ENCODE measurements at regions not wholly inside any gene's neighbourhood (a gene's known extent, or its start where the extent isn't known, plus 50 kb on each side); places are given as distances from the start of the nearest gene placed in this dataset.

GRCh38 chr18:78154444-78154843 lies 825.2 kb upstream of the SALL3 start:
- Histone ChIP-seq H2AFZ (ENCODE audit: insufficient read depth, low read depth, low read length, poor library complexity, severe bottlenecking) (no peak overlapping the region), H3K4me1 (ENCODE audit: control insufficient read depth in 1 of 2, insufficient read depth in 2 of 2, low read length in 2 of 2) (no peaks in the 10 kb centered on the region), H3K9me3 (replicated peaks in 1 of 2; ENCODE audit: control insufficient read depth in 1 of 2, insufficient read depth in 1 of 2, low read length in 2 of 2) (peaks cover 3 to 8% of the 10 kb centered on the region in 2 donors), H3K4me3 (replicated peaks in 1 of 3; ENCODE audit: low read depth in 2 of 3, low read length in 3 of 3) (no peak overlapping the region), H3K27ac (ENCODE audit: low read depth in 1 of 2, low read length in 2 of 2) (no peak overlapping the region), H4K20me1 (ENCODE audit: insufficient read depth, low read length) (no peaks in the 10 kb centered on the region), H3K4me2 (replicated peaks; ENCODE audit: extremely low read depth, low read length, poor library complexity, severe bottlenecking) (no peak overlapping the region), H3K36me3 (replicated peaks in 1 of 2; ENCODE audit: control insufficient read depth in 1 of 2, insufficient read depth in 2 of 2, low read length in 2 of 2) (no peaks in the 10 kb centered on the region), H3K79me2 (ENCODE audit: insufficient read depth, low read length) (no peaks in the 10 kb centered on the region), H3K27me3 (ENCODE audit: control insufficient read depth in 2 of 2, insufficient read depth in 2 of 2, low read length in 2 of 2) (no peaks in the 10 kb centered on the region), H3K9ac (ENCODE audit: insufficient read depth, low read length, poor library complexity, severe bottlenecking) (no peak overlapping the region)
- H3K36me3 Mint-ChIP-seq = no peaks in the 10 kb centered on the region
- 93% methylated on average over 8 of the region's 9 CpGs for WGBS (ENCODE audit: insufficient coverage)
- no peaks in the 10 kb centered on the region for H3K4me1 Mint-ChIP-seq
- no peak overlapping the region for H3K4me3 Mint-ChIP-seq
- TF ChIP-seq, protein P1, sequence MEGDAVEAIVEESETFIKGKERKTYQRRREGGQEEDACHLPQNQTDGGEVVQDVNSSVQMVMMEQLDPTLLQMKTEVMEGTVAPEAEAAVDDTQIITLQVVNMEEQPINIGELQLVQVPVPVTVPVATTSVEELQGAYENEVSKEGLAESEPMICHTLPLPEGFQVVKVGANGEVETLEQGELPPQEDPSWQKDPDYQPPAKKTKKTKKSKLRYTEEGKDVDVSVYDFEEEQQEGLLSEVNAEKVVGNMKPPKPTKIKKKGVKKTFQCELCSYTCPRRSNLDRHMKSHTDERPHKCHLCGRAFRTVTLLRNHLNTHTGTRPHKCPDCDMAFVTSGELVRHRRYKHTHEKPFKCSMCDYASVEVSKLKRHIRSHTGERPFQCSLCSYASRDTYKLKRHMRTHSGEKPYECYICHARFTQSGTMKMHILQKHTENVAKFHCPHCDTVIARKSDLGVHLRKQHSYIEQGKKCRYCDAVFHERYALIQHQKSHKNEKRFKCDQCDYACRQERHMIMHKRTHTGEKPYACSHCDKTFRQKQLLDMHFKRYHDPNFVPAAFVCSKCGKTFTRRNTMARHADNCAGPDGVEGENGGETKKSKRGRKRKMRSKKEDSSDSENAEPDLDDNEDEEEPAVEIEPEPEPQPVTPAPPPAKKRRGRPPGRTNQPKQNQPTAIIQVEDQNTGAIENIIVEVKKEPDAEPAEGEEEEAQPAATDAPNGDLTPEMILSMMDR (IDR thresholded peaks at IDR 0.05) = no peak
- no peak for DNase-seq
- H3K27me3 Mint-ChIP-seq (ENCODE audit: low read depth in 3 of 3) = no peaks in the 10 kb centered on the region
- H3K27ac Mint-ChIP-seq = no peak overlapping the region
- H3K9me3 Mint-ChIP-seq = peaks cover 0 to 11% (median 5%) of the 10 kb centered on the region in 7 donors
- intact Hi-C loops (cut with micrococcal nuclease) = no loop called here

GRCh38 chr18:78154853-78155252 lies 824.8 kb upstream of the SALL3 start:
- Histone ChIP-seq H2AFZ (ENCODE audit: insufficient read depth, low read depth, low read length, poor library complexity, severe bottlenecking) (no peak overlapping the region), H3K9ac (ENCODE audit: insufficient read depth, low read length, poor library complexity, severe bottlenecking) (no peak overlapping the region), H3K4me1 (ENCODE audit: control insufficient read depth in 1 of 2, insufficient read depth in 2 of 2, low read length in 2 of 2) (no peaks in the 10 kb centered on the region), H3K27ac (ENCODE audit: low read depth in 1 of 2, low read length in 2 of 2) (no peak overlapping the region), H3K27me3 (ENCODE audit: control insufficient read depth in 2 of 2, insufficient read depth in 2 of 2, low read length in 2 of 2) (no peaks in the 10 kb centered on the region), H3K4me2 (replicated peaks; ENCODE audit: extremely low read depth, low read length, poor library complexity, severe bottlenecking) (no peak overlapping the region), H3K4me3 (replicated peaks in 1 of 3; ENCODE audit: low read depth in 2 of 3, low read length in 3 of 3) (no peak overlapping the region), H4K20me1 (ENCODE audit: insufficient read depth, low read length) (no peaks in the 10 kb centered on the region), H3K79me2 (ENCODE audit: insufficient read depth, low read length) (no peaks in the 10 kb centered on the region), H3K9me3 (replicated peaks in 1 of 2; ENCODE audit: control insufficient read depth in 1 of 2, insufficient read depth in 1 of 2, low read length in 2 of 2) (peaks cover 3 to 8% of the 10 kb centered on the region in 2 donors), H3K36me3 (replicated peaks in 1 of 2; ENCODE audit: control insufficient read depth in 1 of 2, insufficient read depth in 2 of 2, low read length in 2 of 2) (no peaks in the 10 kb centered on the region)
- intact Hi-C loops (cut with micrococcal nuclease) = no loop called here
- no peaks in the 10 kb centered on the region for H3K36me3 Mint-ChIP-seq
- TF ChIP-seq, protein P1 (IDR thresholded peaks at IDR 0.05) = no peak
- no CpG with 5 or more reads among the region's 4 CpGs for WGBS (ENCODE audit: insufficient coverage)
- H3K27me3 Mint-ChIP-seq (ENCODE audit: low read depth in 3 of 3) = no peaks in the 10 kb centered on the region
- no peak overlapping the region for H3K27ac Mint-ChIP-seq
- no peak for DNase-seq
- H3K4me1 Mint-ChIP-seq = no peaks in the 10 kb centered on the region
- H3K9me3 Mint-ChIP-seq = peaks cover 0 to 14% (median 5%) of the 10 kb centered on the region in 7 donors
- H3K4me3 Mint-ChIP-seq = no peak overlapping the region
